Adrenal gland (tissue), 5 donors: ENCODE measurements at regions not wholly inside any gene's neighbourhood (a gene's known extent, or its start where the extent isn't known, plus 50 kb on each side); places are given as distances from the start of the nearest gene placed in this dataset.

Experiments
- CTCF ChIP-seq, 6 experiments: fragments of 450-650 bp in 4 of 6; fragments of 200-600 bp in 2 of 6; sonication (generic) in 1 of 6; IDR thresholded peaks; 1 replicate in 5 of 6; 2 replicates in 1 of 6; pipeline versions ENCODE4 v1.5.1 to v1.8.0; 2016 to 2021; ENCODE audit warnings: antibody characterized with exemption in 6 of 6, mild to moderate bottlenecking in 2 of 6, moderate library complexity in 1 of 6
- POLR2A ChIP-seq, 2 donors: fragments of 450-650 bp; IDR thresholded peaks; one replicate each; pipeline ENCODE4 v1.6.1; 2017; ENCODE audit warnings: antibody characterized with exemption in 2 of 2, mild to moderate bottlenecking in 2 of 2, moderate library complexity in 1 of 2
- donor health status: DM: no; HTN: no; CAD: no.

GRCh38 chr10:91711885-91712680 lies 79.2 kb upstream of the PPP1R3C start:
- TF ChIP-seq POLR2A (IDR thresholded peaks at IDR 0.05) (no peak), CTCF (IDR thresholded peaks at IDR 0.05) (no peak)
